Stomach (tissue), 4 donors: ENCODE measurements at regions not wholly inside any gene's neighbourhood (a gene's known extent, or its start where the extent isn't known, plus 50 kb on each side); places are given as distances from the start of the nearest gene placed in this dataset.

Source experiments
- EP300 ChIP-seq: sonication (generic); formaldehyde crosslinking; IDR thresholded peaks from one replicate; pipeline ENCODE4 v1.6.1; 2017; ENCODE audit warnings: antibody characterized with exemption
- POLR2A ChIP-seq, 4 donors: fragments of 450-650 bp; IDR thresholded peaks; one replicate each; pipeline ENCODE4 v1.6.1; 2016; ENCODE audit warnings: antibody characterized with exemption in 4 of 4, control low read depth in 2 of 4, mild to moderate bottlenecking in 1 of 4, moderate library complexity in 1 of 4
- POLR2AphosphoS5 ChIP-seq, 3 donors: sonication (generic); formaldehyde crosslinking; IDR thresholded peaks; one replicate each; pipeline ENCODE4 v1.6.1; 2016; ENCODE audit warnings: antibody characterized with exemption in 3 of 3
- TF ChIP-seq, protein P1 (sequence below), 7 experiments: fragments of 450-650 bp in 4 of 7; fragments of 200-600 bp in 3 of 7; sonication (generic) in 3 of 7; IDR thresholded peaks; one replicate each; pipeline ENCODE4 v1.5.1; 2016 to 2019; ENCODE audit warnings: antibody characterized with exemption in 7 of 7, control low read depth in 2 of 7, mild to moderate bottlenecking in 1 of 7

DNA sequence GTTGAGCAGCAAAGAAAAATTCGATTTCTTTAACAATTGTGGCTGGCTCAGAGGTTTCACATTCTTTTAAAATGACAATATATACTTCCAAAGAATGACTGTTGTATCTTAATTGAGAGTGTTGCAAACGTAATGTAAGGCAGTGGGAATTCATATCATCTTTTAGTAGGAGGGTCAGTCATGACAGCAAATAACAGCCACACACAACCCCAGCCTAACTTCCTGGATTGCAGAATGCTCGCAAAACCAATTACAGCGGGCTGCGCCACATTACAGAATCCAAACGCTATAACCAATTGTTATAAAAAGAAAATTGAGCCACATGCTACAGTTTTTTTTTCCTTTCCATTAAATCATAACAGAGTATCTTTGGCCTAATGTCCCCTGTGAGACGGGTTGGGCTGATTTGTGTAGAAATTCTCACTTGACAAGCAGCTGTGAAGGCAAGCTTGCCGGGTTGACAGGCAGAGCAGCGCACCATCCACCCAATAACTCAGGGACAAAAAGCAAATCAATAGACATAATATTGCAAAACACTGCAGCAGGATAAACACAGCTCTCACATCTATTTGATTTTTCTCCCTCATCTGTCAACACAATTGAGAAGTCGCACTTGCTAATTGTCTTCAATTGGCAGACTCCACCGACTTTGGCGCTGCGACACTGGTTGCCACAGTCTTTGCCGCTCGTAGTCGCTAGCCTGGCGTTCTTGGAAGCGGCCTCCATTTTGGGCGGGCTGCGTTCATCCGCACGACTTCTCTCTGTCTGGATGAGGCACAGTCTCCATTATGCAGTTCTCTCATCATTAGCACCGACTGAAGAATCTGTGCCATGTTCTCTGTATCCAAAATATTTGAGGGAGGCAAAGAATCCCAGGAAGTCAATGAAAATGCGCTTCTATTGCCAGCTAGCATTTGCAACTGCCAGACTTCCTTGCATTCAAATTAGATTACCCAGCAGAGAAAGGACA, 95.0 kb upstream of the CCDC68 start:
- no peak for TF ChIP-seq EP300
- TF ChIP-seq, protein P1, sequence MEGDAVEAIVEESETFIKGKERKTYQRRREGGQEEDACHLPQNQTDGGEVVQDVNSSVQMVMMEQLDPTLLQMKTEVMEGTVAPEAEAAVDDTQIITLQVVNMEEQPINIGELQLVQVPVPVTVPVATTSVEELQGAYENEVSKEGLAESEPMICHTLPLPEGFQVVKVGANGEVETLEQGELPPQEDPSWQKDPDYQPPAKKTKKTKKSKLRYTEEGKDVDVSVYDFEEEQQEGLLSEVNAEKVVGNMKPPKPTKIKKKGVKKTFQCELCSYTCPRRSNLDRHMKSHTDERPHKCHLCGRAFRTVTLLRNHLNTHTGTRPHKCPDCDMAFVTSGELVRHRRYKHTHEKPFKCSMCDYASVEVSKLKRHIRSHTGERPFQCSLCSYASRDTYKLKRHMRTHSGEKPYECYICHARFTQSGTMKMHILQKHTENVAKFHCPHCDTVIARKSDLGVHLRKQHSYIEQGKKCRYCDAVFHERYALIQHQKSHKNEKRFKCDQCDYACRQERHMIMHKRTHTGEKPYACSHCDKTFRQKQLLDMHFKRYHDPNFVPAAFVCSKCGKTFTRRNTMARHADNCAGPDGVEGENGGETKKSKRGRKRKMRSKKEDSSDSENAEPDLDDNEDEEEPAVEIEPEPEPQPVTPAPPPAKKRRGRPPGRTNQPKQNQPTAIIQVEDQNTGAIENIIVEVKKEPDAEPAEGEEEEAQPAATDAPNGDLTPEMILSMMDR (IDR thresholded peaks at IDR 0.05): no peak
- no peak for TF ChIP-seq POLR2AphosphoS5 (IDR thresholded peaks at IDR 0.05)
- TF ChIP-seq POLR2A (IDR thresholded peaks at IDR 0.05): no peak
